UCSD-AML1 (cell line): ENCODE measurements at regions not wholly inside any gene's neighbourhood (a gene's known extent, or its start where the extent isn't known, plus 50 kb on each side); places are given as distances from the start of the nearest gene placed in this dataset.

ENCODE experiments used
- DNase-seq: peaks from one replicate; lab custom pipeline; 2025; ENCODE audit not compliant: unreplicated experiment; lab: John Stamatoyannopoulos, UW

GRCh38 chr6:168885751-168886742 is 367.6 kb downstream of the THBS2 start:
- DNase-seq: no peak

- DNase-seq: no peak
Observed at GRCh38 chr6:168885196-168885595, 368.4 kb downstream of the THBS2 start.

DNA sequence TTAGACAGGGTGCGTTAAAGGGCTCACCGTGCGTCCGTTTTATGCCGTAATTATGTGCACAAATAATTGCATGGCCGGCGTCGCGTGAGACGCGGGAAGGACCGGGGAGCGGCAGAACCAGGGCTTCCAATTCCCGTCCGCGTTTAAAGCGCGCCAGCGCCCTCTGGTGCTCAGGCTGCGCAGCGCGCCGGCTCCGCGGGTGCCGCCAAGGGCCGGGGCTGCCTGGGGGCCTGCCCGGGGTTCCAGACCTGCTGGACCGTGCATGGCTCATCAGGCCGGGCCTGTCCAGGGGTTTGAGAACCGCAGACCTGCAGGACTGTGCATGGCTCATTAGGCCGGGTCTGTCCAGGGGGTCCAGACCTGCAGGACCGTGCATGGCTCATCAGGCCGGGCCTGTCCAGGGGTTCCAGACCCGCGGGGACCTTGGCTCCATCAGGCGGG is 369.0 kb downstream of the THBS2 start:
- peak; percentile 72 for DNase-seq

GRCh38 chr6:168884050-168884645 is 369.5 kb downstream of the THBS2 start:
- DNase-seq: no peak

- no peak for DNase-seq
Observed at GRCh38 chr6:168883410-168884049, 370.1 kb downstream of the THBS2 start.

GRCh38 chr6:168880271-168880670 is 373.4 kb downstream of the THBS2 start:
- no peak for DNase-seq

GRCh38 chr6:168877821-168878282 is 375.8 kb downstream of the THBS2 start:
- DNase-seq: no peak

GRCh38 chr6:168876956-168877355 is 376.7 kb downstream of the THBS2 start:
- DNase-seq: no peak

- no peak for DNase-seq
Observed at GRCh38 chr6:168875811-168876576, 377.7 kb downstream of the THBS2 start.

DNA sequence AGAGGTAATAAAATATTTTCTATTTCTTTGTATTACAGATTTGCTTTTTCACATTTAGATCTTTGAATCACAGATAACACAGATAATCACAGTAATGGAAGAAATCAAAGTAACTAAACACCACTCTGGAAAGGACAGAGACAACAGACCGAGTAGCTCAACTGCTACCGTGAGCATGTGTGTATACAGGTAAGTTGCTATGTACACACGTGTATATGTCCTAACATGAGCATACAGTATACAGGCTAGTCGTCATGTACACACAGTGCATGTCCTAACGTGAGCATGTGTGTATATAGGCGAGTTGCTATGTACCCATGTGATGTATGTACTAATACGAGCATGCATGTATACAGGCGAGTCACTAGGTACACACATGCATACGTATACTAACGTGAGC is 379.0 kb downstream of the THBS2 start:
- no peak for DNase-seq

DNA sequence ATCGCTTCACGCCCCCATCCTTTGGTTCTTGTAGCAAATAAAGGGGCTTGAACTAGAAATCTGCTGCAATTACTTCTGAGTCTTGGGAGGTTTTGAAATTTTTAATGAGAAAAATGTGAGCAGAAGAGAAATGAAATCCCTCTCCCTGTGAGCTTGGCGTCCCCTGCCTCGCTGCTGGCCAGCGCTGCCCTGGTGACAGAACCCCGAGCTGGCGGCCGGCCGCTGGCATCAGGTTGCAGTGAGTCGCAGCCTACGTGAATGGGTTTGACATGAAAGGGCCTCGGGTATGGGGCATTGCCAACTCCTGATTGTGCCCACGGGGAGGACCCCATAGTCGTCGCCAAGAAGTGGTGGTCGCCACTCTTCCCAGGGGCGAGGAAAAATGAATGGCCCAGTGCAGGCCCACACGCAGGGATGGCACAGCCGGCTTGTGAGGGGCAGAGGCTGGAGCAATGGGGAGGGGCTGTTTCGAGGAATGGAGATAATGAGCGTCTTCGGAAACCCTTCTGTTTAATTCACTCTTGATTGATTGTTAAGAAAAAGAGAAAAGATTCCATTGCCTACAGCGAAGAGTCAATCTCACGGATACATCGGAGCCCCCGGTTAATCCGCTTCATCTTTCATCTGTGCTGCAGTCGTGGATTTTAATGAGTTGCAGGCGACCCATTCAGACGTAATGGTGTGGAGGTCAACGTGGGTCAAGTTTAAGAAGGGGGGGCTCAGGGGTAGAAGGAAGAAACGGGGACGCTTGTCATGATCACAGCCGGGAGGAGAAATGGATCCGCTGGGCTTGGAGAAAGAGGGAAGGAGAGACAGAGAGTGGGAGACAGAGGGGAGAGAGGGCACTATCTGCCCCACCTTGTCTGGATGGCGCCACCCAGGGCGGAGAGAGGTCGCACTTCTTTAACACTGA is 380.1 kb downstream of the THBS2 start:
- no peak for DNase-seq

DNA sequence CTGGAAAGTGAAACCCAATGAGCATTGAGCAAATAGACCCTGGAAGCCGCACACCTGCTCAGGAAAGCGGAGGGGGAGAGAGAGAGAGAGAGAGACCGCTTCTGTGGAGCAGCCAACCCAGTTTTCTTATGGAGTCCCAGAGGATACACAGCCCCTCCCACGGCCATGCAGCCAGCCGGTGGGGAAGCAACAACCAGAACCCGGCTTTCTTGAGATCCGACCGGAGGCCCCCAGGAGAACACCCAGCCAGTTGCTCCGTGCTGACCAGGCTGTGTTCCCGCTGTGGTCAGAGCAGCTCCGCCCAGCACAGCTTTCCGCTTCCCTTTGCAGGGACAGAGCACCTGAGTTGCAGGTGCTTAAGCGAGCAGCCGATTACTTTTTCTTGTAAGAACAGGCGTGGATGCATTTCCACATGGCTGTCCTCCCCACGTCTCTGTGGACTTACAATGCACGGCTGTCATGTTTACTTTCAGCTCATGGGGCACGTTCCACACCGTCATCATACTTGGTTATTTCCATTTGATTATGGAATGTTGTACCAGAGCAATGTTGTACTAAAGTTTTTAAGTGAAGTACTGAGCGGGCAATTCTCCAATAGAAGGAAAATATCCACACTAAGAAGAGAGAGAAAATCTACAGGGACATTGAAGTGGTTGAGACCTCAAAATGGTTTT is 381.9 kb downstream of the THBS2 start:
- no peak for DNase-seq

- no peak for DNase-seq
Observed at GRCh38 chr6:168870982-168871381, 382.7 kb downstream of the THBS2 start.

DNA sequence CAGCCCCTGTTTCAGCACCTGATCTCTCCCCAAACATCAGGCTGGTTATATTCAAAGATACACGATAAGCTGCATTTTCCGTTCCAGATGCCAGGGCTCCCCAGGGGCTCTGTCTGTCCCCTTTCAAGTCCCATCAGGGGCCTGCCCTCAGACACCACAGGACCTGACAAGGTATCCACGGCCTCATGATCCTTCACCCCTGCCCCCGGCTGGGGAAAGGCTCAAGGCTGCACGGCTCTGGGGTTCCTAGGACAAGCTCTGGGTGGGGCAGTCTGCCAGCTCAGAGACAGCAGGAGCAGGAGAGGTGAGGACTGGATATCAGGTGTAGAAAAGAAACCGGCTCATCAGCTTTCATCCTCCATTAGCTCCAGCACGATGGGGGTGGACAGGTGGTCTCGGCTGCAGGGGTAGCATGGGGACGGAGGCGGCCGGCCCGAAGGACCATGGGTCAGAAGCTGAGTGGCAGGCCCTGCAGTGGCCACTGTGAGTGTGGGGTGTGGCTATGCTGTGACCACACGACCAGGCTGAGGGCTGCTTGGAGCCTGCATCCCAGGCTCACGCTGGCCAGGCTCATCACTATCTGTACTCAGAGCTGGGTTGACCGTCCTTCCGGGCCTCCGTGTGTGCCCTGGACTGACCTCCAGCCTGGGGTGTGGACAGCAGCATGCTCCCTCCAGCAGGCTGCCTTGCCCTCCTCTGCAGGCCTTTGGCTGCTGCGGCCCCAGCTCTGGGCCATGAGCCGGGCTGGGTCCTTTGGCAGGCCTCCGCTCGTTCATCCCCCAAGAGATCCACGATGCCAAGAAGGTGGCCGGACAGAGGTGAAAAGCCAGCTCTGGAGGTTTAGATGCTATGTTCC is 386.2 kb downstream of the THBS2 start:
- DNase-seq: no peak

- DNase-seq: no peak
Observed at GRCh38 chr6:168866534-168866933, 387.1 kb downstream of the THBS2 start.

GRCh38 chr6:168865522-168865921 is 388.1 kb downstream of the THBS2 start:
- DNase-seq: no peak

GRCh38 chr6:168864541-168865460 is 388.8 kb downstream of the THBS2 start:
- DNase-seq: no peak
